ELR (cell line): ENCODE measurements at regions not wholly inside any gene's neighbourhood (a gene's known extent, or its start where the extent isn't known, plus 50 kb on each side); places are given as distances from the start of the nearest gene placed in this dataset.
"Not testable (repeated sequence)": the region's sequence is repeated elsewhere in the genome, so short reads cannot be mapped to it uniquely, and the experiment has no call there.

Experiments
- DNase-seq: peaks from one replicate; pipeline ENCODE4 v3.0.0-alpha.2; 2015; ENCODE audit warnings: low read depth

DNA sequence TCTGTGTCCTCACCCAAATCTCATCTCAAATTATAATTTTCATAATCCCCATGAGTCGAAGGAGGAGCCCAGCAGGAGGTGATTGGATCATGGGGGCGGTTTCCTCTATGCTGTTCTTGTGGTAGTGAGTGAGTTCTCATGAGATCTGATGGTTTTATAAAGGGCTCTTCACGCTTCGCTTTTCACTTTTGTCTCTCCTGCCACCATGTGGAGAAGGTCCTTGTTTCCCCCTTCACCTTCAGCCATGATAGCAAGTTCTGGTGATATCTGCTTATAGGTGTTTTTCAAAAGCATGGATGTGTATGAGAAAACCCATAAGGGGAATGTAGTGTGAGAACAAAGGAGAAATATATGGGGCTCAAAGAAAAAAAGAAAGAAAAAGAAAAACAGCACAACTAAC lies 405.9 kb upstream of the RGS18 start:
- no peak for DNase-seq

- DNase-seq, result no peak
Observed at GRCh38 chr1:191760016-191760415, 398.2 kb upstream of the RGS18 start.

DNA sequence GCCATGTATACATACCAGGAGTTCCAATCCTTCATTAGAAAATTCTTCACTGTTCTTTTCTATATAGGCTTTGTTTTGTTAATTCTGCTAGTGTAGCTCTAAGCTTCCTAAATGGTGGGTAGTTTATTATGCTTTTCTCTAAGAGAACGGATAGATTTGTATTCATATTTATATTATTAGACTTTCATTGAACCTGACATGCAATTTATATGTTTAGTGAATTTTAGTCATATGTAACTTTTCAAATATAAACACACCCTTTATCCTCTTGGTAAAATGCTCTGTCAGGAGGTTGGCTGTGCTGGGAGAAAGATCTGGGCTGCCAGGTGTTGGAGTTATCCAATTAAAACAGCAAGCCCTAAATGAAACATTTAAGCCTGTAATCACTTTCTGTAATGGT lies 369.7 kb upstream of the RGS18 start:
- DNase-seq, result no peak

DNA sequence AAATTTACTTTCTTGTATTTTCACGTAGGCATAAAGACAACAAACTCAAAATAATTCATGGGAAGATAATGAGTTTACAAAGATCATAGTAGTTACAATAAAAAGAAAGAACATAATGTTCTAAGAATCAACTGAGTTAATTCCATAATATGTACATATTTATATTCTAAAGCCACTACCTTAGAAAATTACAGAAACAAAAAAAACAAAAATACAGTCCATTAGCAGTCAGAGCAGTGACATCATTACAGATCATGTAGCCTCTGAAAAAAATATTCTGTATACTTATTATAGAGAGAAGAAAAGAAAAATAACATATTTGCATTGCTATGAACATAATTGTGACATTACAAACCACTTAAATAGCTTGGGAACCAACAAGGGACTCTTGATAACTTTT lies 360.1 kb upstream of the RGS18 start:
- no peak for DNase-seq

GRCh38 chr1:191804311-191804710 lies 354.0 kb upstream of the RGS18 start:
- no peak for DNase-seq

- DNase-seq, result not testable (repeated sequence)
Observed at GRCh38 chr1:191813593-191813992, 344.7 kb upstream of the RGS18 start.

DNA sequence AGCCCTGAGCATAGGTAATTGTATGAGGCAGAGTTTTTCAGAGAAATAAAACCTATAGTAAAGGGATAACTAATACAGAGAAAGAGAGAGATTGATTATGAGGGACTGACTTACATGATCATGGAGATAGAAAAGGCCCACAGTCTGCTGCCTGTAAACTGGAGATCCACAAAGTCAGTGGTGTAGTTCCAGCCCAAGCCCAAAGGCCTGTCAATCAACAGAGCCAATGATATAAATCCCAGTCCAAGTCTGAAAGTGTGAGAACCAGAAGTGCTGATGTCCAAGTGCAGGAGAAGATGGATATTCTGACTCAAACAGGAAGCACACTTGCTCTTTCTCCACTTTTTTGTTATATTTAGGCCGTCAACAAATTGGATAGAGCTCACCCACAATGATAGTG lies 340.1 kb upstream of the RGS18 start:
- DNase-seq, result no peak

DNA sequence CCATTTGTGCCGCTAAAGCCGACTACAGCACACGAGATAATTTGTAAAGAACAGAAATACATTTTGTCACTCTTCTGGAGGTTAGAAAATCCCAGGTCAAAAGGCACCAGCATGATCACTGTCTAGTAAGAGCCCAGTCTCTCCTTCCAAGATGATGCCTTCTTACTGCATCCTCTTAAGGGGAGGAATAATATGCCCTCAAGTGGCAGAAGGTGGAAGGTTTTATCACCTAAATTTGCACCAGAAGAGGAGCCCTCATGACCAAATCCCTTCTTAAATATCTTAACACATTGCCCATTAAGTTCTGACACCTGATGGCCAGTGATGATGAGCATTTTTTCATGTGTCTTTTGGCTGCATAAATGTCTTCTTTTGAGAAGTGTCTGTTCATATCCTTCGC lies 326.7 kb upstream of the RGS18 start:
- DNase-seq, result peak; percentile 29

DNA sequence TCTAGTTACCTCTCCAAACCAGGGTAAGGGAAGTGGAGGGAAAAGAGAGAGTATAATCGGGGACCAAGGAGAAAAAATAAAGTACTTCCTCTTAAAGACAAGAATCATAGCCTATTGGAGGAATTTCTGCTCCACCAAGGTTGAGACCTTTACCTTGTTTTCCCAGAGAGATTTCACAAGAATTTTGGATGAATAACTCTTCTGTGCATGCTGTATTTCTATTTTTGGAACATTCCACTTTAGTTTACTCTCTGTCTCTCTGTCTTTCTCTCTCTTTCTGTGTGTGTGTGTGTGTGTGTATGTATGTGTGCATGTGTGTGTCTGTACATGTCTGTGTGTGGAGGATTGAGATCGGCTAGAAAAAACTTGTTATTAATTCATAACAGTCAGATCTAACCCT lies 318.4 kb upstream of the RGS18 start:
- DNase-seq, result no peak

GRCh38 chr1:191851799-191852595 lies 306.3 kb upstream of the RGS18 start:
- DNase-seq, result peak; percentile 42

GRCh38 chr1:191852907-191853306 lies 305.4 kb upstream of the RGS18 start:
- DNase-seq, result no peak

DNA sequence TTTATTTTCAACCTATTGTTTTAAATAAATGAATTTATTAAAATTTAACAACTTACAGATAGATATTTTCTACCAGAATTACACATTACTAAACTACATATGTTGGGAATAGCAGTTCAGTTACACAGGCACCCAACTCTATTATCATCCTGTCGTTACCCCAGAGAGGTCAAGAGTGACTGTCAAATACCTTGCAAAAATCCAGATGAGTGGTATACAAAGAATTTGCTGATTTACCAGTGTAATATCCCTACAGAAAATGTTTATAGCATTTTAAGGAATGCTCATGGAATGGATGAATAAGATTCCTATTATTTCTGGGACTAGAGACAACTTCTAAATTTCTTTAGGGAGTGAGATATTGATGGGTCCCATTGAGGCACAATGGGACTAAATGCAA lies 300.7 kb upstream of the RGS18 start:
- peak; percentile 39 for DNase-seq

- DNase-seq, result no peak
Observed at GRCh38 chr1:191865479-191865878, 292.8 kb upstream of the RGS18 start.

DNA sequence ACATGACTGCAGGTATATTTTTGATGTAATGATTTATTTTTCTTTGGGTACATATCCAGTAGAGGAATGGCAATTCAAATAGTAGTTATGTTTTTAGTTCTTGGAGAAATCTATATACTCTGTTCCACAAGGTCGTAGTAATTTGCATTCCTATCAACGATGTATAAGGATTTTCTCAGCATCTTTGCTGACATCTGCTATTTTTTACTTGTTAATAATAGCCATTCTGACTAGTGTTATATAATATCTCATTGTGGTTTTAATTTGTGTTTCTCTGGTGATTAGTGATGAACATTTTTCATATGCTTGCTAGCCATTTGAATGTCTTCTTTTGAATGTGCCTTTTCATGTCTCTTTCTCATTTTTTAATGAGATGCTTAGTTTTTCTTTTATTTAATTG lies 292.1 kb upstream of the RGS18 start:
- no peak for DNase-seq

- DNase-seq, result no peak
Observed at GRCh38 chr1:191869790-191870312, 288.4 kb upstream of the RGS18 start.

DNA sequence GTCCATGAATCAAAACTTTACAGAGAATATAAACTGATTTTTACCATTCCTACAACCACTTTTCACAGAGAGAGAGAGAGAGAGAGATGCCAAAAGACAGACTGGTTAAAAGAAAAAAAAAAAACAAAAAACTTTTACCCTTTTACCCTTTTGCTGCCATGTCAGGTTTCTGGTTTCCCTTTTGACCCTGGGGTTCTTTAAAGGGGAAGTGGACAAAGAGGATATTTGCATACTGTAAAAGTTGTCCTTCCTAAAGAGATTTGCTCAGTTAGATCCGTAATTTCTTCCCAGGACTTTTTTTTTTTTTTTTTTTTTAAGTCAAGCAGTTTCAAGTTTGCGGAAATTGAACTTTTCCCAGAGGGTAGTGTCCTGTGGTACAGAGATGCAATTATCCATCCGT lies 287.8 kb upstream of the RGS18 start:
- DNase-seq, result no peak

DNA sequence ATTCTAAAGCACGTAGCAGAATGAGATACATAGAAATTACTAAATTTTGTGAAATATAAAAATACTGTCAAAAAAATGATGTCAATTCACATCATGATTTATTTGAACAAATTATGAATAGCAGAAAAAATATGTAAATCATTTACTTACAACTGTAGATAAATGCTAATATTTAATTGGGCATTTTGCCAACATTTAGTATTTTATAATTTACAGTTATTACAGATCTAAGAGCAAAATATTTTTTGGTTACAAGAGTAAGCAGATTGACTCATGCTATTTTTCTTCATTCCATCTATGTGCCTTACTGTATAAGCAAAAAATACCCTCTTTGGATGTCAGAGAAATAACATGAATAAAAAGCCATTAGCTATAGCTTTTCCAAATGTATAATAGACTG lies 282.3 kb upstream of the RGS18 start:
- DNase-seq, result no peak

DNA sequence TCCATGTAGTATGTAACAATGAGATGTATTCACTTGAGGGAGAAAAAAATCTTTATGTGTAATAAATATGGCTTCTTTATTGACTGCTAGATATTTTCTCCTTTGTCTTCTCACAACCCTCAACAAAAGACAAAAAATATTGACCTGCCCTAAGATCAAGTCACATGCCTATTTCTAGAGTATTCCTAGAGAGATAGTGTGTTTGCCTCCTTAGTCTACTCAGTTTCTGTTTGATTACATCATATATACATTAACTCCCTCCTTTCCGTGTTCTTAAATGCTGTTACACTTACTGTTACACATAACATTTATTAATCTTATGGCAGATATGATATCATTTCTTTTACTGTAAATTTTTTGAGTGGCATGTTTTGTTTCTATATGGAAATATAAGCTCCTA lies 281.6 kb upstream of the RGS18 start:
- DNase-seq, result no peak

DNA sequence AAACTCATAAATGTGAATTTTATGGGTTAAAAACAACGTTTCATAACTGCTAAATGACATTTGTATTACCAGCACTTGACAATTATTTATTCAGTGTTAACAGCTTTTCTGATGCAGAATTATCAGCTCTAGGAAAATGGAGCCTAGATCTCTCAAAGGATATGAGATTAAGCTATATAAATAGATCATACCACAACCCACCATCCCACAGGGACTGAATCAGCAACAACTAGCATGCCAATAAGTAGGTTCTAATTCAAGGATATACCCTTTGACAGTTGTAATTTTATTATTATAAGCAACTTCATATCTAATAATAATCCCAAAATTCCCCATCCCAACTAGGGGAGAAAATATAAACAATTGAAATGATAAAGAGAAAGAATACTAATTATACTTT lies 275.4 kb upstream of the RGS18 start:
- no peak for DNase-seq

DNA sequence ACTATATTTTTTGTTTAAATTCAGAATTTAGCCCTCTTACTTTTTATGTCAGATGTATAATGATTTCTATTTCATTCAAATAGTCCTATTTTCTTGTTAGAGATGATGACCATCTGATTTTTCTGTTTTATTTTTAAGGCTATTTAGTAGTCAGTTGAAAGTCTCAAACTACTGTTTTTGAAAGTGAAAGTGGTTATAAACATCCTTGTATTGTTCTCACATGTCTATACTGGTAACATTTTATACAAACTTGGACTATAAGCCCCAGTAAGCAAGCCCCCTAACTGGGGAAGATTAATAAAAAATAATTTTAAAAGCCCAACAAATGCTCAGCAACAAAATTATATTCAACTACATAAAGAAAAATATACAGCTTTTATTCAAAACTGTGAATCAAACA lies 271.3 kb upstream of the RGS18 start:
- DNase-seq, result no peak

DNA sequence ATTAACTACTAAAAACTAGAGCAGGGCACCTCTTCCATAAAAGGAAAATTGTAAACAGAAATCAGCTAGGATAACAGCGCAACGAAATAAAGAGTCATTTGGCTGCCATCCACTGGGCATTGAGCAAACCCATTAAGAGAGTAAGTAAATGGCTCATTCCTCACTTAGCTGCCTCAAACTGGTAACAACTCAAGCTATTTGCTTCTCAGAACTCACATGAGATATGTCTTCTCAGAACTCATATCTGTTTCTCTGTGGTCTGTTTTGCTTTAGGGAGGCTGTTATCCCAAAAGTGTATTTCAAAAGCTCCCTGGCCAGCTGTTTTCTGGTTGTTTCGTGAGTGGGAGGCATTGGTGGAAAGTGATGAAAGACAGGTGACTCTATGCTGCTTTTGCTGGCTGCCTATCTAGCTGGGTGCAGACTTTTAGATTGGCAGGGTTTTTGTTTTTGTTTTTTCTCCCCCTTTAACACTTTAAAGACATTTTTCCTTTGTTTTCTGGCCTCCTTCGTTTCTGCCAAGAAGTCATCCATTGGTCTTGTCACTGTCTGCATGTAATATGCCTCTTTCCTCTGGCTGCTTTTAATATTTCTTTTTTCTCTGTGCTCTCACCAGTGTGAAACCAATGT lies 269.2 kb upstream of the RGS18 start:
- DNase-seq, result no peak

DNA sequence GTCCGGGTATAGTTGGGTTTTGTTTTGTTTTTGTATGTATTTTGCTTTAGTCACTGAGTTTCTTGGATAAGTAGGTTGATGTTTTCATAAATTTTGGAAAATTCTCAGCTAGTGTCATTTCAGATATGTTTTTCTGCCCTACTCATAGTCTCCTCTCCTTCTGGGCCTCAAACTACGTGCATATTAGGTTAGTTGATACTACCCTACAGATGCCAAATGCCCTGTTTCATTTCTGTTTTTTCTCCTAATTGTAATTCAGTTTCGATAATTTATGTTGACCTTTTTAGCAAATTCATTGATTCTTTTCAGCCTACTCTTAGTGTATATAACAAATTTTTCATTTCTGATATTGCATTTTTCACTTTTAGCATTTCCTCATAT lies 268.6 kb upstream of the RGS18 start:
- no peak for DNase-seq

- no peak for DNase-seq
Observed at GRCh38 chr1:191890433-191891088, 267.7 kb upstream of the RGS18 start.
